ENCODE measurements at regions not wholly inside any gene's neighbourhood (a gene's known extent, or its start where the extent isn't known, plus 50 kb on each side); places are given as distances from the start of the nearest gene placed in this dataset.
"Not testable (repeated sequence)": the region's sequence is repeated elsewhere in the genome, so short reads cannot be mapped to it uniquely, and the experiment has no call there.

DNA sequence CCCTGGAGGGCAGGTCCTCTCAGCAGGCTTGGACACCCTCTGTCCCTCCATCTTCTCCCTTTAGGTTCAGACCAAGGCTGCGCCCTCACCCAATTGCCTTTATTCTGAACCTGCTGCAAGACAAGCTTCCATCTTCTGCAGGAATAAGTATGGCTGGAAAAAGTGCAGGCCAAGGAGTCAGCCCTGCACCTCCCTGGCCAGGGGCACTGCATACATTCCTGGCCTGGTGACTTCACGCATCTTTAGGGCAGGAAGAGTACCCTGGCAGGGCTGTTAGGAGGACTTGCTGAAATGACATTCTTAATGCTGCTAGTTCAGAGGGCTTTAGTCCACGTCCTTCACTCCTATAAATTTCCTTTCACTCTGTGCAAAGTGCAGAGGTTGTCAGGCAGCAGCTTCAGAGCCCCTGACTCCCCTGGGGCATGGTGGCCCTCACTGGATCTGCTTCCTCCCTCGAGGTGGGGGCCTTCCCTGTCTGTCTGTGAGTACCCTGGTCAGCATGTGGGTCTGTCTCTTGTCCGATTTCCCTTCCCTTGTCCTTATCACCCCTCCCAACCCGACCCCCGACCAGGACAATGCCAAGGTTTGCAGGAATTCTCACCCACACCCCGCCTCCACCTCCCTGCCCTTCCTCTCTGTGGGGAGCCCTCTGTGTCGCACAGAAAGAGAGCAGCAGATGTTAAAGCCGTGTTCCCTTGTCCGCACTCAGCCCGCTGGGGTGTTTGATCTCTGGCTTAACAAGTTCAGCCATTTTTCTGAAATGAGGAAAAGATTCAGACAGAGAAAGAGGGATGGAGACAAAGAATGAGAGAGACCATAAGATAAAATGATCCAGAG lies 124.5 kb upstream of the SYT13 start:
- DNase-seq: no peak
- peaks cover 0 to 52% of the 10 kb centered on the region in 2 donors for H3K27me3 ChIP-seq
- H3K36me3 ChIP-seq: no peaks in the 10 kb centered on the region
- no peak for ATAC-seq
- no peaks in the 10 kb centered on the region for H3K9me3 ChIP-seq
- no peak overlapping the region for H3K27ac ChIP-seq
- no peaks in the 10 kb centered on the region for H3K4me1 ChIP-seq
- no peak for TF ChIP-seq CTCF (IDR thresholded peaks at IDR 0.05)
- intact Hi-C loops (cut with DNase I): no loop called here
- no peak overlapping the region for H3K4me3 ChIP-seq

DNA sequence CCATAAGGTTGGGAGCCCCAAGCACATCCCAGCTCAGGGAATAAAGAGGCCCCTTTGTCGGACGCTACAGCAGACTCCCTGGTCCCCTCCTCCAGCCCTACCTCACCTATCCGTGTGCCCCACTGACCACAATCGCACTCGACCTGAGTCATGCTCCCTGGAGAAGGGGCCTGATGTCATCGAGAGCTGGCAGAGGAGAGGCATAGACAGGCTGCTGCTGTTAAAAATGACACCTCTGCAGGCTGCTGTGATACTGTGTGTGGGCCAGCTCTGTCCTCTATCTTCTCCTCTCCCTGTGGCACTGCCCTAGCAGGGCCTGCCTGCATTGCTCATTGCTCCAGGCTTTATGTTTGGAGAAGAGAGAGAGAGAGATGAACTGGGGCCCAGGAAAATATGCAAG lies 123.4 kb upstream of the SYT13 start:
- no peak for ATAC-seq
- intact Hi-C loops (cut with DNase I): loop anchor here in 1 of 2 donors (10.0 kb wide), 1 partner anchor 365 kb away; no protein-coding TSS in a partner anchor

DNA sequence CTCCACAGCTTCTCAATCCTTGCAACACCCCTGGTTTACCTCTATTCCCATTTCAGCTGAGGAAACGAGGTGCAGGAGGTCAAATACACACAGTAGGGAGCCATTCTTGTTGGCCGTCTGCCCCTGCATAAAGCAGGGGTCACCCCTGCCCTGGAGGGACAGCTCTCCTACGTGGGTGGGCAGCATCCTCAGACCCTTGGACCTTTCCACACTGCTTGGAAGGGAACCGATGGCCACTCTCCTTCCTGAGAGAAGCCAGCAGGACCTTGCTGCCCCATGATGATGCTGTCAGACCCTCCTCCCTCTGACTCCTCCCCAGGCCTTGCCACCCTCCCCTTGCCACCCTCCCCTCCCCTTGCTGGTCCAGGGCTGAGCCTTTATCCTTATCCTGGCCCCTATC lies 121.1 kb upstream of the SYT13 start:
- intact Hi-C loops (cut with DNase I): loop anchor here in 1 of 2 donors (10.0 kb wide), 1 partner anchor 368 kb away; no protein-coding TSS in a partner anchor
- Histone ChIP-seq H3K4me3 (no peak overlapping the region), H3K36me3 (no peaks in the 10 kb centered on the region), H3K4me1 (no peaks in the 10 kb centered on the region), H3K27ac (no peak overlapping the region), H3K27me3 (peaks cover 0 to 39% of the 10 kb centered on the region in 2 donors), H3K9me3 (no peaks in the 10 kb centered on the region)
- ATAC-seq (no peak), DNase-seq (no peak)
- TF ChIP-seq CTCF (IDR thresholded peaks at IDR 0.05): no peak

More for the DNA sequence above, 123.4 kb upstream of the SYT13 start:
- Histone ChIP-seq H3K9me3 (no peaks in the 10 kb centered on the region), H3K27ac (no peak overlapping the region), H3K36me3 (no peaks in the 10 kb centered on the region), H3K27me3 (peaks cover 0 to 52% of the 10 kb centered on the region in 2 donors), H3K4me1 (no peaks in the 10 kb centered on the region), H3K4me3 (no peak overlapping the region)
- no peak for DNase-seq
- no peak for TF ChIP-seq CTCF (IDR thresholded peaks at IDR 0.05)

DNA sequence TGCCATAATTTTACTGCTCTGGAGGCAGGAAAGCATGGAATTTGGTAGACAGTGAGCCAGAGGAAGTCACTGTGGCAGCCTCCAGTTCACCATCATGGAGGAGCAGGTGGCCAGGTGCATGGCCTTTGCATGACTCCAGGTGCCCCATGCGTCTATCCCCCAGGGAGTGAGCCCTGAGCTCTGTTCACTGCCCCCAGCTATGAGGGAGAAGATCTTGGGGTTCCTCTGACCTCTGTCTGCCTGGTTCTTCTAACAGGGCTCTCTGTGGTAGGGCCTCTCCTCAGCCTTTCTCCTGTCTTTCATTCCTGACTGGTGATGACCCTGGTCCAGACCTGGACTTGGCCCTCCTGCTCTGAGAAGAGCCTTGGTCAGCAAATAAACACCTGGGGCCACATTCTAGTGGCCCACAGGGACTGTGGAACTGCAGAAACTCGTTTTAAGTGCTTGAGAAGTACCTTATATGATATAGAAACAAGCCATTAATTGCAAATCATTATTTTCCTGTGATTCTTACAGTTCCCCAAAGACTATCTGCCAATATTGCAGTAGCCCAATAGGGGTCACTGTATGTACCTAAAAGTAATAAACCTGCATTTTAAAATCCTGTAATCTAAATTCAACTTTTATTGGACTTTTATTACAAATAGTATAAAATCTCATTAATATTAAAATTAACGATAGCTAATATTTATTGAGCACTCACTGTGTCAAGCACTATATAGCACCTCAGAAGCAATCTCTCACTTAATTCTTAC lies 120.0 kb upstream of the SYT13 start:
- intact Hi-C loops (cut with DNase I): loop anchor here in 1 of 2 donors (10.0 kb wide), 1 partner anchor 369 kb away; no protein-coding TSS in a partner anchor
- no peak overlapping the region for H3K4me3 ChIP-seq
- H3K36me3 ChIP-seq: no peaks in the 10 kb centered on the region
- no peak overlapping the region for H3K27ac ChIP-seq
- H3K9me3 ChIP-seq: no peaks in the 10 kb centered on the region
- DNase-seq (peak in 1 of 4 donors; percentile 21), ATAC-seq (no peak)
- TF ChIP-seq CTCF (IDR thresholded peaks at IDR 0.05): peak in 1 of 2 donors; percentile 19
- no peaks in the 10 kb centered on the region for H3K4me1 ChIP-seq
- peaks cover 0 to 28% of the 10 kb centered on the region in 2 donors for H3K27me3 ChIP-seq

DNA sequence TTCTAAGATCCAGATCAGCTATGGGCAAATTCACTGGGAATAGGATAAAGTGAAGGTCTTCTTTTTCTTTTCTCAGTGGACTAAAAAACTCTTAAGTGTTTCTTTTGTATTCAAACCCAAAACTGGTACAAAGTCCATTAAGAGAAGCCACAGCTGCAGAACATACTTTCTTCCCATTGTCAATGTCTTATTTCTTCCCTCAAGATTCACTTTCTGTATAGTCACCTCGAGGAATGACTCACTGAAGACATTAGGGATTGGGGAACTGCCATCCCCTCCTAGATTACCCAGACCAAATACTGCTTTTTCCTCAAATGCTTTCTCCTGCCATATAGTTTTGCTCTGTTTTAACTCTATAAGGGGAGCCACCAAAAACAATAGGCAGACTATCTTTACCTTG lies 117.4 kb upstream of the SYT13 start:
- intact Hi-C loops (cut with DNase I): loop anchor here in 1 of 2 donors (10.0 kb wide), 1 partner anchor 371 kb away; no protein-coding TSS in a partner anchor
- H3K27me3 ChIP-seq, H3K4me3 ChIP-seq, H3K27ac ChIP-seq, H3K36me3 ChIP-seq, DNase-seq, H3K4me1 ChIP-seq, H3K9me3 ChIP-seq, ATAC-seq: not testable (repeated sequence)

Data from left lung (tissue), 4 donors.